ENCODE measurements at regions not wholly inside any gene's neighbourhood (a gene's known extent, or its start where the extent isn't known, plus 50 kb on each side); places are given as distances from the start of the nearest gene placed in this dataset.

DNA sequence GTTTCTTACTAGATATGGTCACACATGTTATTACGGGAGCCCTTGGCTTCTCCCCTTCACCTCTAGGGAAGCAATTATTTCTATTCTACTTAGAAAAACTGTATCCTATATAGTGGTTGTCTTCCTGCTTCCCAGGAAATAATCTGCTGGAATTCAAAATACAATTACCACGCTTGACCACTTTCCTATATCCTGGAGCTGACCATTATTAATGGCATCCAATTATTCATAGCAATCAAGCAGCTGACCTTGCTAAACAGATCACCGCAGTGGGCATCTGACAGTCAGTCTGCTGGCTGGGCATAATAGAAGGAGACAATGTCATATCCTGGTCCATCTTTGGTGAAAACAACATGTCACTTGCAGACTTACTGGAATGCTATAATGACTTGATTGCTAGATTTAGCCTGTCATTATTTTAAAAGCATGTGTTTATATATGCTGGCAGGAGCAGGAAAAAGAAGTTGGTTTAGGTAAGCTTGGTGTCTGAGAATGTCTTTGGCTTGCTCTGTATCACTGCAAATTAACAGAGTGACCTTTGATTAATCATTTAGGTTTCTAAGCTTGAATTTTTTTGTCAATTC, 325.6 kb upstream of the FAM98A start:
- H3K27ac ChIP-seq (replicated peaks) = no peak overlapping the region
- H3K36me3 ChIP-seq = no peaks in the 10 kb centered on the region
- H3K4me1 ChIP-seq = no peaks in the 10 kb centered on the region
- H3K4me3 ChIP-seq = no peak overlapping the region
- no peaks in the 10 kb centered on the region for H3K9me3 ChIP-seq (replicated peaks)
- intact Hi-C loops (cut with micrococcal nuclease) = no loop called here
- no peaks in the 10 kb centered on the region for H3K27me3 ChIP-seq (ENCODE audit: low read depth)
- TF ChIP-seq, protein P1, sequence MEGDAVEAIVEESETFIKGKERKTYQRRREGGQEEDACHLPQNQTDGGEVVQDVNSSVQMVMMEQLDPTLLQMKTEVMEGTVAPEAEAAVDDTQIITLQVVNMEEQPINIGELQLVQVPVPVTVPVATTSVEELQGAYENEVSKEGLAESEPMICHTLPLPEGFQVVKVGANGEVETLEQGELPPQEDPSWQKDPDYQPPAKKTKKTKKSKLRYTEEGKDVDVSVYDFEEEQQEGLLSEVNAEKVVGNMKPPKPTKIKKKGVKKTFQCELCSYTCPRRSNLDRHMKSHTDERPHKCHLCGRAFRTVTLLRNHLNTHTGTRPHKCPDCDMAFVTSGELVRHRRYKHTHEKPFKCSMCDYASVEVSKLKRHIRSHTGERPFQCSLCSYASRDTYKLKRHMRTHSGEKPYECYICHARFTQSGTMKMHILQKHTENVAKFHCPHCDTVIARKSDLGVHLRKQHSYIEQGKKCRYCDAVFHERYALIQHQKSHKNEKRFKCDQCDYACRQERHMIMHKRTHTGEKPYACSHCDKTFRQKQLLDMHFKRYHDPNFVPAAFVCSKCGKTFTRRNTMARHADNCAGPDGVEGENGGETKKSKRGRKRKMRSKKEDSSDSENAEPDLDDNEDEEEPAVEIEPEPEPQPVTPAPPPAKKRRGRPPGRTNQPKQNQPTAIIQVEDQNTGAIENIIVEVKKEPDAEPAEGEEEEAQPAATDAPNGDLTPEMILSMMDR (IDR thresholded peaks at IDR 0.05; ENCODE audit: borderline replicate concordance) = no peak
- no peak for DNase-seq

DNA sequence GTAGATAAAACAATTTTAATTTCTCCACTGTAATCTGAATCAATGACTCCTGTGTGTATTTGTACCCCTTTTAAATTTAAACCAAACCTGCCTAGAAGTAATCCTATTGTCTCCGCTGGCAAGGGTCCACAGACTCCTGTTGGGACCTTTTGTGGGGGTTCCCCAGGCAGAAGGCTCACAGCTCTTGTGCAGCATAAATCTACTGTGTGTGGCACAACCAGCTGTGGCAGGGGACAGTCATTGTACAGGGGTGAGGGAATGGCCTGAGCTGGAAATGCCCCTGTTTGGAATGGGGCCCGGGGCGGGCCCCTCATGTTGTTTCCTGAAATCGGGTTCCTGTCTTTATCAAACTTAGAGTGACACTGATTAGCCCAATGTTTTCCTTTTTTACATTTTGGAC, 318.2 kb upstream of the FAM98A start:
- Histone ChIP-seq H3K36me3 (no peaks in the 10 kb centered on the region), H3K27ac (replicated peaks) (no peak overlapping the region), H3K4me1 (no peaks in the 10 kb centered on the region), H3K27me3 (ENCODE audit: low read depth) (no peaks in the 10 kb centered on the region), H3K9me3 (replicated peaks) (peaks cover 19% of the 10 kb centered on the region), H3K4me3 (no peak overlapping the region)
- intact Hi-C loops (cut with micrococcal nuclease) = no loop called here
- TF ChIP-seq, protein P1 (IDR thresholded peaks at IDR 0.05; ENCODE audit: borderline replicate concordance) = no peak
- no peak for DNase-seq

DNA sequence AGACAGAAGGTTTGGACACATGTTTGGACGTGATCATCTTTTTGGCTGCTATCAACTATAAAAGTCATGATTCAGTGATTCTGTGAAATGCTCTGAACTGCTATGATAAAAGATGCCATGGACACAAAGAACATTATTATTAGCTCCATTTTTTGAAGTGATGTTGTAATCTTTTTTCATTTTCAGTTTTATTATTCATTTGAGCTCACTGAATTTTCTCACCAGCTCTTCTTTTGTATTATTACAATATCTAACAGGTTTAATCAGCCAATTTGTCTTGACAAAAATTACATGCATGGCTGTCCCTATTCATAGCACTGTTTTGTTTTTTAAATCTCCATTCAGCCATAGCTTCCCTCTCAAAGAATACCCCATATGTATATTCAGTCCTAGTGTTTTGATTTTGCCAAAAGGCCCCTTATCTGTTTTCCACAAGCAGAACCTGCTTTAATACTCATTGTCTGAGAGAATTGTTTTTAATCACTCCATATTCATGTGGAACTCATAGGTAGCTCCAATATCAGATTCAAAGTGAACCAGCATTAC, 314.0 kb upstream of the FAM98A start:
- no peaks in the 10 kb centered on the region for H3K36me3 ChIP-seq
- no peak overlapping the region for H3K4me3 ChIP-seq
- H3K27me3 ChIP-seq (ENCODE audit: low read depth) = no peaks in the 10 kb centered on the region
- TF ChIP-seq, protein P1 (IDR thresholded peaks at IDR 0.05; ENCODE audit: borderline replicate concordance) = no peak
- no peaks in the 10 kb centered on the region for H3K4me1 ChIP-seq
- no peak for DNase-seq
- H3K9me3 ChIP-seq (replicated peaks) = peaks cover 19% of the 10 kb centered on the region
- H3K27ac ChIP-seq (replicated peaks) = no peak overlapping the region
- intact Hi-C loops (cut with micrococcal nuclease) = no loop called here

DNA sequence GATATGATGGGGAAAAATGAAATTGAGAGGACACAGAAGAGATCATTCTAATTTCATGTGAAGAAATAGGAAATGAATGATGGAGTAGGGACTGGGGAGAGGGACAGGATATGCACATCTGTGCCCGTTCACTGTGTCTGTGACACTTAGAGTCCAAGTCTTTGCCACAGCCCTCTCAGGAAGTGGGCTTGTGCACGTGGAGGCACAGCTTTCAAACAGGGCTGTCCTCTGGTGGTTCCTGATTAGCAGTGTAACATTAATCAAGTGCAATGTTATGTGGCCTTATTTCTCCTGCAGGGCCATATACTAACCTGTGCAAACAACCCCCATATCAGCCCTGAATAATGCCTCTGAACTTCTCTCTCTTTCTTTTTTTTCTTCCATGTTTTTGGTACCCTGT, 312.2 kb upstream of the FAM98A start:
- Histone ChIP-seq H3K9me3 (replicated peaks) (peaks cover 19% of the 10 kb centered on the region), H3K4me1 (no peaks in the 10 kb centered on the region), H3K27me3 (ENCODE audit: low read depth) (no peaks in the 10 kb centered on the region), H3K27ac (replicated peaks) (no peak overlapping the region), H3K36me3 (no peaks in the 10 kb centered on the region), H3K4me3 (no peak overlapping the region)
- no peak for DNase-seq
- TF ChIP-seq, protein P1 (IDR thresholded peaks at IDR 0.05; ENCODE audit: borderline replicate concordance) = no peak
- intact Hi-C loops (cut with micrococcal nuclease) = no loop called here

DNA sequence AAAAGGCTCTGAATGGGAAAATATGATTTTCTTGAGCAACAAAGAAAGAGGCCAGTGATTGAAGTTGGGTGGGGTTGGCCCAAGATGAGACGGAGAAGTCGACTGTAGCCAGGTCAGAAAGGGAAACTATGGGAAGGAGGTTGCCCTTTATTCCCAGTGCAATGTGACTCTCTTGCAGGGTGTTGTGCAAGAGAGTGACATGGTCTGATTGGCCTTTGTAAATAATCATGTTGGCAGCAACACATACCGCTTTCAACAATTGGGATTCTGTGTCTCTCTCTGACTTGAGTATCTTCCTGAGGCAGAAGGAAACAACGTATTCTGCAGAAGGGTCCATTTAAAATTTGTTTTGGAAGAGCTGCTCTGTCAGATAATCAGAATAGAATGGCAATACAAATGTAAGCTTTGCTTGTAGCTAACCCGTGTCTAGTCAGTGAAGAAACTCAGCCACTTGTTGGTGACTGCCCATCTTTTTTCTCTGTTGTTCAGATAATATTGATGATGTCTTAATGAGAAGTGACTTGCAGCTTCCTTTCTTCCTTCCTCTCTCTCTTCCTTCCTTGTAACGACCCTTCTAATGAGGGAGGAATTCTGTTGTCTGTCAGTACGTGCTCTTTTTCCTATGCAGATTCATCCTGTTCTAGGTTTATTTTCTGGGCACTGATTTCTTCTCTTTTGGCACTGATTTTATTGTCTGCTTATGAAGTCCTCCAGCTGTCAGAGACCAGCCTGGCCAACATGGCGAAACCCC, 311.0 kb upstream of the FAM98A start:
- H3K4me1 ChIP-seq = no peaks in the 10 kb centered on the region
- no peak overlapping the region for H3K4me3 ChIP-seq
- no peak for DNase-seq
- no peak overlapping the region for H3K27ac ChIP-seq (replicated peaks)
- H3K27me3 ChIP-seq (ENCODE audit: low read depth) = no peaks in the 10 kb centered on the region
- intact Hi-C loops (cut with micrococcal nuclease) = no loop called here
- H3K9me3 ChIP-seq (replicated peaks) = peaks cover 19% of the 10 kb centered on the region
- TF ChIP-seq, protein P1 (IDR thresholded peaks at IDR 0.05; ENCODE audit: borderline replicate concordance) = no peak
- no peaks in the 10 kb centered on the region for H3K36me3 ChIP-seq

All from left ventricle myocardium inferior (tissue), 1 donor.